ENCODE measurements at regions not wholly inside any gene's neighbourhood (a gene's known extent, or its start where the extent isn't known, plus 50 kb on each side); places are given as distances from the start of the nearest gene placed in this dataset.

DNA sequence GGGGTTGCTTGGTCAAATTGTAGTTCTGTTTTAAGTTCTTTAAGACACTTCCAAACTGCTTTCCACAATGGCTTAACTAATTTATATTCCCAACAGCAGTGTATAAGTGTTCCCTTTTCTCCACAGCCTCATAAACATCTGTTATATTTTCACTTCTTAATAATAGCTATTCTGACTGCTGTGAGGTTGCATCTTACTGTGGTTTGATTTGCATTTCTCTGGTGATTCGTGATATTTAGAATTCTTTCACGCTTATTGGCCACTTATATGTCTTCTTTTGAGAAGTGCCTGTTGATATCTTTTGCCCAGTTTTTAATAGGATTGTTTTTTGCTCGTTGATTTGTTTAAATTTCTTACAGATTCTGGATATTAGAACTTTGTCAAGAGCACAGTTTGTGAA is 278.6 kb upstream of the ITM2A start:
- Histone ChIP-seq H3K9me3 (ENCODE audit: control insufficient read depth, low read length) (no peaks in the 10 kb centered on the region), H3K27ac (ENCODE audit: low read depth in 1 of 2, low read length in 2 of 2) (no peak overlapping the region), H3K27me3 (ENCODE audit: control insufficient read depth in 1 of 2, insufficient read depth in 2 of 2, low read length in 1 of 2) (no peaks in the 10 kb centered on the region), H3K4me1 (ENCODE audit: control insufficient read depth in 1 of 2, insufficient read depth in 2 of 2, low read length in 2 of 2) (no peaks in the 10 kb centered on the region), H3K36me3 (ENCODE audit: control insufficient read depth in 1 of 2, insufficient read depth in 2 of 2, low read length in 1 of 2) (no peaks in the 10 kb centered on the region), H3K4me3 (ENCODE audit: low read length in 2 of 2) (no peak overlapping the region)
- no peak for DNase-seq
- intact Hi-C loops (cut with DNase I), result no loop called here
- 37 to 62% methylated on average over 3 of the region's 3 CpGs for WGBS, 2 donors
- no peak for ATAC-seq (ENCODE audit: low FRiP score)

GRCh38 chrX:79631526-79631925 is 264.4 kb upstream of the ITM2A start:
- DNase-seq (no peak), ATAC-seq (ENCODE audit: low FRiP score) (no peak)
- Histone ChIP-seq H3K4me3 (ENCODE audit: low read length in 2 of 2) (no peak overlapping the region), H3K27me3 (ENCODE audit: control insufficient read depth in 1 of 2, insufficient read depth in 2 of 2, low read length in 1 of 2) (no peaks in the 10 kb centered on the region), H3K4me1 (ENCODE audit: control insufficient read depth in 1 of 2, insufficient read depth in 2 of 2, low read length in 2 of 2) (no peaks in the 10 kb centered on the region), H3K9me3 (ENCODE audit: control insufficient read depth, low read length) (no peaks in the 10 kb centered on the region), H3K27ac (ENCODE audit: low read depth in 1 of 2, low read length in 2 of 2) (no peak overlapping the region), H3K36me3 (ENCODE audit: control insufficient read depth in 1 of 2, insufficient read depth in 2 of 2, low read length in 1 of 2) (no peaks in the 10 kb centered on the region)
- intact Hi-C loops (cut with DNase I), result no loop called here
- WGBS, 2 donors, result 24 to 35% methylated on average over 5 of the region's 5 CpGs

DNA sequence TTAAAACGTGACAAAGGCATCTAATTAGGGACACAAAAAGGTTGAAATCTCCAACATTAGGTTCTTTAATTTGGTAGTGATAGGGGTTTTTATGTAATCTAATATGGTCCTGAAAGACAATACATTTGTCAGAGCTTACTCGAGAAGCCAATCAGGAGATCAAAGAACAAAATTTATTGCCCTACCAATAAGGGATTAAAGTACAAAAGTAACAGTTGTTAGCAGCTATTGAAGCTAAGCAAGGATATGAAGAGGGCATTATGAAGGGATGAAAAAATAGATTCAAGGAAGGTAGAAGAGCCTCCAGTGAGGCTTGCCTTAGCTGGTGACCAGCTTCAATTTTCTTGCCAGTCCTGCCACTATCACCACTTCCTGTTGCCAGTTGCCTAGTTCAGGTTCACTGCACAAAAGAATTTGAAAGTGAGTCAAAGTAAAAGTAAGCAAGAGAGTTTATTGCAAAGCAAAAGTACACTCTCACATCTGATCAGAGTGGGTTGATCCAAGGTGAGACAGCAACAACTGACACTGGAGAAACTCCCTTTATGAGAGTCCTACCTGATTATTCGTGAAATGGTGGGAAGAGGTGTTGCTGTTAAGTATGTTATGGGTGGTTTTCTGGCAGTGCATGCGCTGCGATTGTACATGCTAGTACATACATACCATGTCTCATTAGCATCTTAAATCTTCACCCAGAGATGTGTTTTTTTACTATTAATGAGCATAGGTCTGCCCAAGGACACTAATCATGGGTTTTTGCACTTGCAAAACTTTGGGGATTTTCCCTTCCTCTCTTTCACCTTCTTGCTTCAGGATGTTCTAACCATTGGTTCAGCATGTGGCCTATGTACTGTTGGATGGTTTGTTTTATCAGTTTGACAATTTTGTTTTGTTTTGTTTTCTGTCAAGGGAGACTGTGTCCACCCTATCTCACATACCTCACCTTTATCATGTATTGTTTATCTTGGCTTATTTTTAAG is 263.2 kb upstream of the ITM2A start:
- H3K4me1 ChIP-seq (ENCODE audit: control insufficient read depth in 1 of 2, insufficient read depth in 2 of 2, low read length in 2 of 2), result no peaks in the 10 kb centered on the region
- 61 to 76% methylated on average over 5 of the region's 5 CpGs for WGBS, 2 donors
- DNase-seq (no peak), ATAC-seq (ENCODE audit: low FRiP score) (no peak)
- intact Hi-C loops (cut with DNase I), result no loop called here
- H3K27ac ChIP-seq (ENCODE audit: low read depth in 1 of 2, low read length in 2 of 2), result no peak overlapping the region
- no peak overlapping the region for H3K4me3 ChIP-seq (ENCODE audit: low read length in 2 of 2)
- H3K9me3 ChIP-seq (ENCODE audit: control insufficient read depth, low read length), result no peaks in the 10 kb centered on the region
- H3K36me3 ChIP-seq (ENCODE audit: control insufficient read depth in 1 of 2, insufficient read depth in 2 of 2, low read length in 1 of 2), result no peaks in the 10 kb centered on the region
- H3K27me3 ChIP-seq (ENCODE audit: control insufficient read depth in 1 of 2, insufficient read depth in 2 of 2, low read length in 1 of 2), result no peaks in the 10 kb centered on the region

DNA sequence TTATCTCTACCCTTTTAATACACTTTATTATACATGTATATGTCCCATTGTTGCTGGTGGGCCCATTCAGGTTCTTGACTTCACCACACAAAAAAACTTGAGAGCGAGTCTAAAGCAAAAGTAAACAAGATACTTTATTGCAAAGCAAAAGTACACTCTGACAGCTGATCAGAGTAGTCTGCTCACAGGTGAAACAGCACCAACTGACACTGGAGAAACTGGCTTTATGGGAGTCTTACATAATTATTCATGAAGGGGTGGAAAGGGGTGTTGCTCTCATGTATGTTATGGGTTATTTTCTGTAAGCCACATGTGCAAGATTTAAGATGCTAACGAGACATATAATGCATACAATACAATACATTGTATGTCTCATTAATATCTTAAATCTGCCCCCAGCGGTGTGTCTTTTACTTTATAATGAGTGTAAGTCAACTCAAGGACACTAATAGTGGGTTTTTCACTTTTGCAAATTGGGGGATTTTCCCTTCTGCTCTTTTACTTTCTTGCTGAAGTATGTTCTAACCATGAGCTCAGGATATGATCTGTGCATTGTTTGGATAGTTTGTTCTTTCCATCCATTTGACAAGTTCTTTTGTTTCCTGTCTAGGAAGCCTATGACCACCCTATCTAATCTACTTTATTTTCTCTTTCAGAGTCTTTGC is 256.1 kb upstream of the ITM2A start:
- H3K4me1 ChIP-seq (ENCODE audit: control insufficient read depth in 1 of 2, insufficient read depth in 2 of 2, low read length in 2 of 2), result no peaks in the 10 kb centered on the region
- intact Hi-C loops (cut with DNase I), result no loop called here
- ATAC-seq (ENCODE audit: low FRiP score), result no peak

GRCh38 chrX:79618280-79618679 is 251.1 kb upstream of the ITM2A start:
- WGBS, 2 donors, result 47 to 79% methylated on average over 4 of the region's 4 CpGs
- intact Hi-C loops (cut with DNase I), result no loop called here
- Histone ChIP-seq H3K27ac (ENCODE audit: low read depth in 1 of 2, low read length in 2 of 2) (no peak overlapping the region), H3K4me1 (ENCODE audit: control insufficient read depth in 1 of 2, insufficient read depth in 2 of 2, low read length in 2 of 2) (no peaks in the 10 kb centered on the region), H3K4me3 (ENCODE audit: low read length in 2 of 2) (no peak overlapping the region), H3K27me3 (ENCODE audit: control insufficient read depth in 1 of 2, insufficient read depth in 2 of 2, low read length in 1 of 2) (no peaks in the 10 kb centered on the region), H3K9me3 (ENCODE audit: control insufficient read depth, low read length) (no peaks in the 10 kb centered on the region), H3K36me3 (ENCODE audit: control insufficient read depth in 1 of 2, insufficient read depth in 2 of 2, low read length in 1 of 2) (no peaks in the 10 kb centered on the region)
- DNase-seq, result no peak
- no peak for ATAC-seq (ENCODE audit: low FRiP score)

More for the DNA sequence above, 256.1 kb upstream of the ITM2A start:
- DNase-seq, result no peak
- Histone ChIP-seq H3K4me3 (ENCODE audit: low read length in 2 of 2) (no peak overlapping the region), H3K27ac (ENCODE audit: low read depth in 1 of 2, low read length in 2 of 2) (no peak overlapping the region), H3K36me3 (ENCODE audit: control insufficient read depth in 1 of 2, insufficient read depth in 2 of 2, low read length in 1 of 2) (no peaks in the 10 kb centered on the region), H3K9me3 (ENCODE audit: control insufficient read depth, low read length) (no peaks in the 10 kb centered on the region), H3K27me3 (ENCODE audit: control insufficient read depth in 1 of 2, insufficient read depth in 2 of 2, low read length in 1 of 2) (no peaks in the 10 kb centered on the region)
- WGBS, 2 donors, result 55 to 72% methylated on average over 3 of the region's 3 CpGs

DNA sequence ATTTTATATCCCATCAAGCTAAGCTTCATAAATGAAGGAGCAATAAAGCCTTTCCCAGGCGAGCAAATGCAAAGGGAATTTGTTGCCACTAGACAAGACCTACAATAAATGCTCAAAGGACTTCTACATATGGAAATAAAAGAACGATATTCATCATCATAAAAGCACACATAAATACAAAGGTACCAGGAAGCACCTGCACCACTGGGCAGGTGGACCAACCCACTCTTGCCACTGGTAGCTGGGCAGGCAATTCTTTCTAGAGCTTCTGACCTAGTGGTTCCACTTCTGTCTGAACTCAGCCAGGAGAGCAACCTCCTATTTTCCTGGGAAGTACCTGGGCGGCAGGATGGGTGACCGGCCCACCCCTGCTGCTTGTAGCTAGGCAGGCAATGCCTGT is 237.2 kb upstream of the ITM2A start:
- intact Hi-C loops (cut with DNase I), result no loop called here
- Histone ChIP-seq H3K4me3 (ENCODE audit: low read length in 2 of 2) (no peak overlapping the region), H3K36me3 (ENCODE audit: control insufficient read depth in 1 of 2, insufficient read depth in 2 of 2, low read length in 1 of 2) (no peaks in the 10 kb centered on the region), H3K27me3 (ENCODE audit: control insufficient read depth in 1 of 2, insufficient read depth in 2 of 2, low read length in 1 of 2) (no peaks in the 10 kb centered on the region), H3K9me3 (ENCODE audit: control insufficient read depth, low read length) (no peaks in the 10 kb centered on the region), H3K4me1 (ENCODE audit: control insufficient read depth in 1 of 2, insufficient read depth in 2 of 2, low read length in 2 of 2) (no peaks in the 10 kb centered on the region), H3K27ac (ENCODE audit: low read depth in 1 of 2, low read length in 2 of 2) (no peak overlapping the region)
- ATAC-seq (ENCODE audit: low FRiP score) (no peak), DNase-seq (no peak)
- WGBS, 2 donors, result 74 to 86% methylated on average over 4 of the region's 4 CpGs

- 11 to 26% methylated on average over 3 of the region's 3 CpGs for WGBS, 2 donors
- no peaks in the 10 kb centered on the region for H3K9me3 ChIP-seq (ENCODE audit: control insufficient read depth, low read length)
- no peak overlapping the region for H3K4me3 ChIP-seq (ENCODE audit: low read length in 2 of 2)
- no peaks in the 10 kb centered on the region for H3K27me3 ChIP-seq (ENCODE audit: control insufficient read depth in 1 of 2, insufficient read depth in 2 of 2, low read length in 1 of 2)
- intact Hi-C loops (cut with DNase I), result no loop called here
- no peaks in the 10 kb centered on the region for H3K36me3 ChIP-seq (ENCODE audit: control insufficient read depth in 1 of 2, insufficient read depth in 2 of 2, low read length in 1 of 2)
- no peak for DNase-seq
- no peak for ATAC-seq (ENCODE audit: low FRiP score)
- H3K27ac ChIP-seq (ENCODE audit: low read depth in 1 of 2, low read length in 2 of 2), result no peak overlapping the region
- H3K4me1 ChIP-seq (ENCODE audit: control insufficient read depth in 1 of 2, insufficient read depth in 2 of 2, low read length in 2 of 2), result no peaks in the 10 kb centered on the region
Observed at GRCh38 chrX:79601341-79602131, 234.4 kb upstream of the ITM2A start.

- DNase-seq, result no peak
- Histone ChIP-seq H3K9me3 (ENCODE audit: control insufficient read depth, low read length) (peaks cover 3% of the 10 kb centered on the region), H3K4me3 (ENCODE audit: low read length in 2 of 2) (no peak overlapping the region), H3K27ac (ENCODE audit: low read depth in 1 of 2, low read length in 2 of 2) (no peak overlapping the region), H3K4me1 (ENCODE audit: control insufficient read depth in 1 of 2, insufficient read depth in 2 of 2, low read length in 2 of 2) (no peaks in the 10 kb centered on the region), H3K36me3 (ENCODE audit: control insufficient read depth in 1 of 2, insufficient read depth in 2 of 2, low read length in 1 of 2) (no peaks in the 10 kb centered on the region), H3K27me3 (ENCODE audit: control insufficient read depth in 1 of 2, insufficient read depth in 2 of 2, low read length in 1 of 2) (no peaks in the 10 kb centered on the region)
- no peak for ATAC-seq (ENCODE audit: low FRiP score)
- intact Hi-C loops (cut with DNase I), result no loop called here
- WGBS, 2 donors, result 7 to 12% methylated on average over 3 of the region's 3 CpGs
Observed at GRCh38 chrX:79592259-79592658, 225.1 kb upstream of the ITM2A start.
